PC-3 (cell line): ENCODE measurements at regions not wholly inside any gene's neighbourhood (a gene's known extent, or its start where the extent isn't known, plus 50 kb on each side); places are given as distances from the start of the nearest gene placed in this dataset.
"Not testable (repeated sequence)": the region's sequence is repeated elsewhere in the genome, so short reads cannot be mapped to it uniquely, and the experiment has no call there.

Source experiments
- ATAC-seq: fragments of 200-7000 bp; cut with Tn5 transposase; 2 replicates; pipeline ENCODE4 v1.9.1; 2020; ENCODE audit warnings: mild to moderate bottlenecking, moderate library complexity
- BruUV-seq: library from RNA; stranded (reverse); fragments of 400-500 nt; replicated peaks from 2 replicates; lab custom pipeline; 2021; lab: Mats Ljungman, UMichigan
- CTCF ChIA-PET: fragments of 300-600 bp; sonication (Branson Sonifier 250); formaldehyde crosslinking; loops from one replicate; lab custom pipeline; 2022; ENCODE audit warnings: antibody characterized with exemption; lab: Charles Lee
- POLR2A ChIA-PET: fragments of 300-600 bp; sonication (Branson Sonifier 250); formaldehyde crosslinking; loops from one replicate; lab custom pipeline; 2022; ENCODE audit warnings: antibody characterized with exemption; ENCODE audit not compliant: unreplicated experiment; lab: Charles Lee
- DNase-seq: peaks from one replicate; pipeline ENCODE4 v3.0.0-alpha.2; 2015
- H2AFZ ChIP-seq: fragments of 300-600 bp; sonication (generic); 2 replicates; pipeline ENCODE4 v1.6.0; 2016; ENCODE audit warnings: antibody characterized with exemption, low read length
- H3F3A ChIP-seq: fragments of 300-600 bp; sonication (generic); one replicate; pipeline ENCODE4 v1.6.0; 2017; ENCODE audit warnings: antibody characterized with exemption, low read length, control low read depth, mild to moderate bottlenecking; ENCODE audit not compliant: unreplicated experiment
- H3K27ac ChIP-seq: fragments of 300-600 bp; sonication (generic); 2 replicates; pipeline ENCODE4 v1.5.1; 2016; ENCODE audit warnings: mild to moderate bottlenecking, low read length
- H3K27me3 ChIP-seq: fragments of 300-600 bp; sonication (generic); 2 replicates; pipeline ENCODE4 v1.6.1; 2016; ENCODE audit warnings: low read length, mixed read lengths
- H3K36me3 ChIP-seq: fragments of 300-600 bp; sonication (generic); 2 replicates; pipeline ENCODE4 v1.6.1; 2016; ENCODE audit warnings: low read depth, mixed run types, low read length, mixed read lengths
- H3K4me1 ChIP-seq: fragments of 300-600 bp; sonication (generic); 2 replicates; pipeline ENCODE4 v1.5.1; 2016; ENCODE audit warnings: low read length; ENCODE audit not compliant: insufficient read depth
- H3K4me2 ChIP-seq: fragments of 300-600 bp; sonication (generic); 2 replicates; pipeline ENCODE4 v1.6.0; 2016; ENCODE audit warnings: low read length
- H3K4me3 ChIP-seq: fragments of 300-600 bp; sonication (generic); 2 replicates; pipeline ENCODE4 v1.5.1; 2016; ENCODE audit warnings: mild to moderate bottlenecking, low read length, mixed read lengths
- H3K79me2 ChIP-seq: fragments of 300-600 bp; sonication (generic); 2 replicates; pipeline ENCODE4 v1.6.1; 2017; ENCODE audit warnings: low read length, mixed read lengths
- H3K9ac ChIP-seq: fragments of 300-600 bp; sonication (generic); 2 replicates; pipeline ENCODE4 v1.6.0; 2016; ENCODE audit warnings: mild to moderate bottlenecking, low read length
- H3K9me2 ChIP-seq: fragments of 300-600 bp; sonication (generic); replicated peaks from 2 replicates; pipeline ENCODE4 v1.6.1; 2016; ENCODE audit warnings: mixed run types, low read length, mixed read lengths
- H3K9me3 ChIP-seq: fragments of 300-600 bp; sonication (generic); 2 replicates; pipeline ENCODE4 v1.6.1; 2016; ENCODE audit warnings: low read length, mixed read lengths
- H4K20me1 ChIP-seq: fragments of 300-600 bp; sonication (generic); 2 replicates; pipeline ENCODE4 v1.6.1; 2016; ENCODE audit warnings: low read length, mixed read lengths
- EZH2 ChIP-seq: fragments of 300-600 bp; sonication (generic); IDR thresholded peaks from one replicate; pipeline ENCODE4 v1.6.1; 2017; ENCODE audit warnings: antibody characterized with exemption, mild to moderate bottlenecking, low read length; ENCODE audit not compliant: unreplicated experiment
- EZH2phosphoT487 ChIP-seq: fragments of 300-600 bp; sonication (generic); IDR thresholded peaks from 2 replicates; pipeline ENCODE4 v1.6.1; 2018; ENCODE audit warnings: mild to moderate bottlenecking, antibody characterized with exemption, low read length, borderline replicate concordance
- intact Hi-C: fragments of 100-400 bp; cut with micrococcal nuclease; formaldehyde crosslinking; loops from 2 replicates; pipeline ENCODE4 v1.9.0; 2023
- TF ChIP-seq, protein P1 (sequence below): fragments of 300-600 bp; sonication (generic); conservative IDR thresholded peaks from 2 replicates; pipeline ENCODE4 v1.5.1; 2017; ENCODE audit warnings: antibody characterized with exemption, low read depth, mild to moderate bottlenecking, low read length

DNA sequence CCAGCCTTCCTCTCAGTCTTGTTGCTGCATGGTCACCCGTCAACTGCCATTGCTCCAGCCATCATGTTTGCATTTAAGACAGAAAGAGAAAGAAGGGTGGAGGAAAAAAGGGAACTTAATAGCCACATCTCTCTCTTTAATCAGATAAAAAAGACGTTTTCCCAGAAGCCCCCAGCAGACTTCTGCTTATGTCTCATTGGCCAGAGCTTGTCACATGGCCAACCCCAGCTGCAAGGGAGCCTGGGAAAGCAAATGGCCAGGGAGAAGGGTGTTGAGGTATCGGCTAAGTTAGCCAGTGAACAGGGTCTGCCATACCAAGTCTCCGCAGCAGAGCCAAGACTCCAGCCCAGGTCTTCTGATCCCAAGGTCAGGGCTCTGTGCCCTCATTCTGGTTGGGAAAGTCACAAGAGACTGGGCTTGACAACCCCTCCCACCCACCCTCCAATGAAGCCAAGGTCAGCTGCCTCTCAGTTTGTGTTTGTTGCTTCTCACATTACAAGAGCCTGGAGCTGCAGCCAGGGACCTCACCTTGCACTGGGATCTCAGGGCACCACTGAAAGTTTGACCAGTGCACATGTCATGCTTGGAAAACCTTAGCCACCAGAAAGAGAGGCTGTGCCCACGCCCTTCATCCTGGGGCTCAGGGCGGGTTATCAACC is 80.3 kb upstream of the LYZL2 start:
- Histone ChIP-seq H3F3A (no peaks in the 10 kb centered on the region), H3K79me2 (no peaks in the 10 kb centered on the region), H3K4me1 (no peaks in the 10 kb centered on the region), H3K9ac (no peak overlapping the region), H3K27ac (no peak overlapping the region), H2AFZ (no peak overlapping the region), H4K20me1 (no peaks in the 10 kb centered on the region), H3K36me3 (no peaks in the 10 kb centered on the region), H3K4me3 (no peak overlapping the region), H3K27me3 (no peaks in the 10 kb centered on the region), H3K4me2 (no peak overlapping the region), H3K9me3 (no peaks in the 10 kb centered on the region), H3K9me2 (no peaks in the 10 kb centered on the region)
- no peak for DNase-seq
- POLR2A ChIA-PET: no interaction called here
- ATAC-seq: no peak
- no TSS peak for BruUV-seq
- intact Hi-C loops: no loop called here
- CTCF ChIA-PET: no interaction called here
- TF ChIP-seq, protein P1, sequence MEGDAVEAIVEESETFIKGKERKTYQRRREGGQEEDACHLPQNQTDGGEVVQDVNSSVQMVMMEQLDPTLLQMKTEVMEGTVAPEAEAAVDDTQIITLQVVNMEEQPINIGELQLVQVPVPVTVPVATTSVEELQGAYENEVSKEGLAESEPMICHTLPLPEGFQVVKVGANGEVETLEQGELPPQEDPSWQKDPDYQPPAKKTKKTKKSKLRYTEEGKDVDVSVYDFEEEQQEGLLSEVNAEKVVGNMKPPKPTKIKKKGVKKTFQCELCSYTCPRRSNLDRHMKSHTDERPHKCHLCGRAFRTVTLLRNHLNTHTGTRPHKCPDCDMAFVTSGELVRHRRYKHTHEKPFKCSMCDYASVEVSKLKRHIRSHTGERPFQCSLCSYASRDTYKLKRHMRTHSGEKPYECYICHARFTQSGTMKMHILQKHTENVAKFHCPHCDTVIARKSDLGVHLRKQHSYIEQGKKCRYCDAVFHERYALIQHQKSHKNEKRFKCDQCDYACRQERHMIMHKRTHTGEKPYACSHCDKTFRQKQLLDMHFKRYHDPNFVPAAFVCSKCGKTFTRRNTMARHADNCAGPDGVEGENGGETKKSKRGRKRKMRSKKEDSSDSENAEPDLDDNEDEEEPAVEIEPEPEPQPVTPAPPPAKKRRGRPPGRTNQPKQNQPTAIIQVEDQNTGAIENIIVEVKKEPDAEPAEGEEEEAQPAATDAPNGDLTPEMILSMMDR: no peak
- TF ChIP-seq EZH2: no peak
- no peak for TF ChIP-seq EZH2phosphoT487

DNA sequence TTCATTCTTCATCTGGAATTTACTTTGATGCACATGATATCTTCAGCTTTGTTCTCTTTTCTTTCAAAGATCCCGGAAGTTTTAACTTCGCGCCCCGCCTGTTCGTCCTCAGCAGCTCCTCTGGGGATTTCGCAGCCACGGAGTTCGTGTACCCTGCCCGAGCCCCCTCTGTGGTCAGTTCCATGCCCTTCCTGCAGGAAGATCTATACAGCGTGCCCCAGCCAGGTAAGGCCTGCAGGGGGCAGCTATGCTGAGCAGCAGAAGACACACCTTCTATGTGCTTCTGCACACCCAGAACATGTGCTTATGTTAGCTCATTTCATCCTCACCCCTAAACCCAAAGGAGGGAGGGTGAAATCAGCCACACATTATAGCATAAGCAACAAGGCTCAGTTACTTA is 79.7 kb upstream of the LYZL2 start:
- CTCF ChIA-PET: no interaction called here
- H3K27me3 ChIP-seq: no peaks in the 10 kb centered on the region
- ATAC-seq: no peak
- intact Hi-C loops: no loop called here
- POLR2A ChIA-PET: no interaction called here
- DNase-seq: no peak
- H3K79me2 ChIP-seq: no peaks in the 10 kb centered on the region
- H3K36me3 ChIP-seq: no peaks in the 10 kb centered on the region
- no peaks in the 10 kb centered on the region for H3K9me2 ChIP-seq
- no TSS peak for BruUV-seq
- TF ChIP-seq, protein P1: 0 out of 2 replicates have a peak, but pooled peaks have one; percentile 14
- no peak for TF ChIP-seq EZH2
- no peaks in the 10 kb centered on the region for H3F3A ChIP-seq
- no peaks in the 10 kb centered on the region for H3K4me1 ChIP-seq
- H3K4me3 ChIP-seq: no peak overlapping the region
- no peak overlapping the region for H3K4me2 ChIP-seq
- no peak overlapping the region for H2AFZ ChIP-seq
- H3K9me3 ChIP-seq: no peaks in the 10 kb centered on the region
- H4K20me1 ChIP-seq: no peaks in the 10 kb centered on the region
- H3K27ac ChIP-seq: no peak overlapping the region
- no peak overlapping the region for H3K9ac ChIP-seq

DNA sequence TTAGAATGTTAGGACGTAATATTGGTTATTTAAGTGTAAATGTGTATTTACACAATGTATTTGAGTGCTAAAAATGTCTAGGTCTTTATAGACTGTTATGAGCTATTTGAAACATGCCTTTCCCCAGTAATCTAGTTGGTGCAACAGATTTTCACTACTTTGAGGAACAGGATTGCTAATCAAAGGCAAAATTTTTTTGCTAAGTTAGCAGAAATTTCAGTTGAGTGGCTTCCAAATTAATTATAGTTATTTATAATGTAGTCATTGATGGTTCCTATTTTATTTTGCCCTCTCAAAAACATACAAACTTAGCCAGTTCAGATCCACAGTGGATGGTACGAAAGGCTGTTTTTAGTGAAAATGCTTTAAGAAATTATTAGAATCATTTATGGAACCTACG is 78.7 kb upstream of the LYZL2 start:
- no peaks in the 10 kb centered on the region for H3F3A ChIP-seq
- no peaks in the 10 kb centered on the region for H3K79me2 ChIP-seq
- H3K9me3 ChIP-seq: no peaks in the 10 kb centered on the region
- intact Hi-C loops: no loop called here
- ATAC-seq (no peak), DNase-seq (no peak)
- H3K27me3 ChIP-seq: no peaks in the 10 kb centered on the region
- ChIA-PET POLR2A (no interaction called here), CTCF (no interaction called here)
- no TSS peak for BruUV-seq
- no peaks in the 10 kb centered on the region for H4K20me1 ChIP-seq
- no peak overlapping the region for H3K9ac ChIP-seq
- H3K4me1 ChIP-seq: no peaks in the 10 kb centered on the region
- H3K9me2 ChIP-seq: no peaks in the 10 kb centered on the region
- no peak overlapping the region for H3K27ac ChIP-seq
- TF ChIP-seq EZH2 (no peak), EZH2phosphoT487 (no peak)
- TF ChIP-seq, protein P1: no peak
- no peak overlapping the region for H2AFZ ChIP-seq
- no peak overlapping the region for H3K4me3 ChIP-seq
- H3K36me3 ChIP-seq: no peaks in the 10 kb centered on the region
- no peak overlapping the region for H3K4me2 ChIP-seq

DNA sequence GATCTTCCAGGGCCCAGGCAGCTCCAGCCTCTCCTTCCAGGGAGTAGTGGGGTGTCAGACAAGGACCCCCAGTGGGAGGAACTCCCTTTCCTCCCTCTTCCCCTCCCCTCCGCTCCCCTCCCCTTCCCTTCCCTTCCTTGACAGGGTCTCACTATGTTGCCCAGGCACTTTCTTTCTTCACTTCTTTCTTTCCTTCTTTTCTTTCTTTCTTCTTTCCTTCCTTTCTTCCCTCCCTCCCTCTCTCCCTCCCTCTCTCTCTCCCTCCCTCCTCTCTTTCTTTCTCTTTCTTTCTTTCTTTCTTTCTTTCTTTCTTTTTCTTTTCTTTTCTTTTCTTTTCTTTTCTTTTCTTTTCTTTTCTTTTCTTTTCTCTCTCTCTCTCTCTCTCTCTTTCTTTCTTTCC is 76.6 kb upstream of the LYZL2 start:
- H3K4me1 ChIP-seq, H2AFZ ChIP-seq, H3K9ac ChIP-seq, H3K9me2 ChIP-seq, H3F3A ChIP-seq, H3K4me2 ChIP-seq, H3K27ac ChIP-seq, H3K79me2 ChIP-seq, ATAC-seq, CTCF ChIA-PET, POLR2A ChIA-PET, H3K4me3 ChIP-seq, H3K27me3 ChIP-seq, H3K36me3 ChIP-seq, intact Hi-C loops, H4K20me1 ChIP-seq, H3K9me3 ChIP-seq, DNase-seq, BruUV-seq: not testable (repeated sequence)
